NB4 (cell line): ENCODE measurements at regions not wholly inside any gene's neighbourhood (a gene's known extent, or its start where the extent isn't known, plus 50 kb on each side); places are given as distances from the start of the nearest gene placed in this dataset.

Experiments
- CTCF ChIP-seq: IDR thresholded peaks from one replicate; pipeline ENCODE4 v1.5.1; 2012; ENCODE audit warnings: low read depth, low read length
- MAX ChIP-seq: IDR thresholded peaks from 2 replicates; pipeline ENCODE4 v1.6.1; 2011; ENCODE audit warnings: low read depth, low read length
- MYC ChIP-seq: IDR thresholded peaks from 2 replicates; pipeline ENCODE4 v1.6.1; 2011; ENCODE audit warnings: low read depth, low read length
- POLR2A ChIP-seq: IDR thresholded peaks from 2 replicates; pipeline ENCODE4 v1.6.1; 2011; ENCODE audit warnings: mild to moderate bottlenecking; ENCODE audit not compliant: insufficient read length; ENCODE audit errors: extremely low read depth

- TF ChIP-seq CTCF: no peak
- TF ChIP-seq POLR2A: no peak
- no peak for TF ChIP-seq MAX
- TF ChIP-seq MYC: no peak
Observed at GRCh38 chr12:30088259-30088995, 304.7 kb upstream of the TMTC1 start.
